Psoas muscle (tissue), 7 donors: ENCODE measurements at regions not wholly inside any gene's neighbourhood (a gene's known extent, or its start where the extent isn't known, plus 50 kb on each side); places are given as distances from the start of the nearest gene placed in this dataset.

Experiments
- ATAC-seq, 4 donors: fragments of 200-7000 bp; cut with Tn5 transposase; one replicate each; pipeline ENCODE4 v1.9.1; 2020; ENCODE audit warnings: moderate library complexity in 3 of 4, mild to moderate bottlenecking in 2 of 4
- DNase-seq, 2 donors: peaks; one replicate each; pipeline ENCODE4 v3.0.0-alpha.2; 2020
- H3K27ac ChIP-seq: fragments of 200-600 bp; one replicate; pipeline ENCODE4 v1.8.0; 2022
- H3K27me3 ChIP-seq, 3 donors: fragments of 200-600 bp in 1 of 3; one replicate each; pipeline versions ENCODE4 v1.6.1 to v1.8.0; 2013 to 2022; ENCODE audit warnings: low read length in 2 of 3, mild to moderate bottlenecking in 2 of 3, moderate library complexity in 1 of 3; ENCODE audit not compliant: insufficient read depth in 3 of 3
- H3K36me3 ChIP-seq, 2 donors: fragments of 200-600 bp in 1 of 2; one replicate each; pipeline versions ENCODE4 v1.6.1 to v1.8.0; 2013 to 2022; ENCODE audit warnings: low read depth in 1 of 2, mild to moderate bottlenecking in 1 of 2, moderate library complexity in 1 of 2; ENCODE audit not compliant: insufficient read depth in 1 of 2
- H3K4me1 ChIP-seq: fragments of 200-600 bp; one replicate; pipeline ENCODE4 v1.8.0; 2022
- H3K4me3 ChIP-seq: fragments of 200-600 bp; one replicate; pipeline ENCODE4 v1.8.0; 2022; ENCODE audit warnings: mild to moderate bottlenecking
- H3K9me3 ChIP-seq: fragments of 200-600 bp; one replicate; pipeline ENCODE4 v1.8.0; 2022
- CTCF ChIP-seq: fragments of 200-600 bp; IDR thresholded peaks from one replicate; pipeline ENCODE4 v1.8.0; 2022; ENCODE audit warnings: antibody characterized with exemption
- WGBS, 3 donors: extraction: QIAGEN DNeasy Blood & Tissue Kit; methylation state at CpG; one replicate each; pipeline versions ENCODE4 v1.1.6 to v1.1.7; 2013; 5-methylcytosine and 5-hydroxymethylcytosine counted together
- intact Hi-C, 2 donors: fragments of 100-400 bp; cut with DNase I; formaldehyde crosslinking; loops; one replicate each; pipeline versions ENCODE4 v1.11.0 to v1.14.2; 2022
- donor health status: healthy with polysubstance abuse.
- donor health status: DM: no; HTN: no; CAD: no; lungs with moderate emphysema.
- donor health status: Bipolar disorder and iron deficiency.
- donor health status: healthy.
- donor health status: DM: yes; HTN: yes; CAD: no.
- donor health status: DM: no; HTN: no; CAD: no.
- donor health status: DM: yes; HTN: yes; CAD: no.

GRCh38 chr3:59338934-59339333 is 289.1 kb upstream of the CFAP20DC start:
- no peak overlapping the region for H3K27ac ChIP-seq
- DNase-seq (no peak), ATAC-seq (no peak)
- TF ChIP-seq CTCF, result no peak
- WGBS, 3 donors, result 79 to 82% (median 79%) methylated on average over 7 of the region's 7 CpGs
- no peak overlapping the region for H3K4me3 ChIP-seq
- intact Hi-C loops, result no loop called here
- H3K4me1 ChIP-seq, result no peaks in the 10 kb centered on the region
- no peaks in the 10 kb centered on the region for H3K36me3 ChIP-seq
- no peaks in the 10 kb centered on the region for H3K9me3 ChIP-seq
- no peaks in the 10 kb centered on the region for H3K27me3 ChIP-seq

- no peaks in the 10 kb centered on the region for H3K4me1 ChIP-seq
- H3K36me3 ChIP-seq, result no peaks in the 10 kb centered on the region
- DNase-seq (no peak), ATAC-seq (no peak)
- WGBS, 3 donors, result 71 to 87% (median 82%) methylated on average over 6 of the region's 6 CpGs
- H3K27ac ChIP-seq, result no peak overlapping the region
- intact Hi-C loops, result no loop called here
- H3K9me3 ChIP-seq, result no peaks in the 10 kb centered on the region
- no peak overlapping the region for H3K4me3 ChIP-seq
- H3K27me3 ChIP-seq, result no peaks in the 10 kb centered on the region
- no peak for TF ChIP-seq CTCF
Observed at GRCh38 chr3:59335338-59335737, 285.5 kb upstream of the CFAP20DC start.

GRCh38 chr3:59334585-59334984 is 284.8 kb upstream of the CFAP20DC start:
- ATAC-seq (no peak), DNase-seq (no peak)
- H3K4me3 ChIP-seq, result no peak overlapping the region
- H3K27me3 ChIP-seq, result no peaks in the 10 kb centered on the region
- H3K36me3 ChIP-seq, result no peaks in the 10 kb centered on the region
- intact Hi-C loops, result no loop called here
- WGBS, 3 donors, result 71 to 92% (median 83%) methylated on average over 2 of the region's 2 CpGs
- no peak for TF ChIP-seq CTCF
- no peaks in the 10 kb centered on the region for H3K4me1 ChIP-seq
- H3K9me3 ChIP-seq, result no peaks in the 10 kb centered on the region
- H3K27ac ChIP-seq, result no peak overlapping the region

- no peaks in the 10 kb centered on the region for H3K9me3 ChIP-seq
- H3K27ac ChIP-seq, result no peak overlapping the region
- H3K36me3 ChIP-seq, result no peaks in the 10 kb centered on the region
- intact Hi-C loops, result no loop called here
- no peak overlapping the region for H3K4me3 ChIP-seq
- WGBS, 3 donors, result 76 to 84% (median 79%) methylated on average over 3 of the region's 3 CpGs
- ATAC-seq (no peak), DNase-seq (no peak)
- no peaks in the 10 kb centered on the region for H3K27me3 ChIP-seq
- H3K4me1 ChIP-seq, result no peaks in the 10 kb centered on the region
- TF ChIP-seq CTCF, result no peak
Observed at GRCh38 chr3:59327376-59327808, 277.6 kb upstream of the CFAP20DC start.

GRCh38 chr3:59326246-59327024 is 276.6 kb upstream of the CFAP20DC start:
- no peak for TF ChIP-seq CTCF
- no peak overlapping the region for H3K27ac ChIP-seq
- WGBS, 3 donors, result 83 to 87% (median 86%) methylated on average over 6 of the region's 6 CpGs
- no peak for ATAC-seq
- intact Hi-C loops, result no loop called here
- no peaks in the 10 kb centered on the region for H3K36me3 ChIP-seq
- no peak for DNase-seq
- H3K9me3 ChIP-seq, result no peaks in the 10 kb centered on the region
- H3K27me3 ChIP-seq, result no peaks in the 10 kb centered on the region
- no peak overlapping the region for H3K4me3 ChIP-seq
- H3K4me1 ChIP-seq, result no peaks in the 10 kb centered on the region
